ENCODE measurements at regions not wholly inside any gene's neighbourhood (a gene's known extent, or its start where the extent isn't known, plus 50 kb on each side); places are given as distances from the start of the nearest gene placed in this dataset.

DNA sequence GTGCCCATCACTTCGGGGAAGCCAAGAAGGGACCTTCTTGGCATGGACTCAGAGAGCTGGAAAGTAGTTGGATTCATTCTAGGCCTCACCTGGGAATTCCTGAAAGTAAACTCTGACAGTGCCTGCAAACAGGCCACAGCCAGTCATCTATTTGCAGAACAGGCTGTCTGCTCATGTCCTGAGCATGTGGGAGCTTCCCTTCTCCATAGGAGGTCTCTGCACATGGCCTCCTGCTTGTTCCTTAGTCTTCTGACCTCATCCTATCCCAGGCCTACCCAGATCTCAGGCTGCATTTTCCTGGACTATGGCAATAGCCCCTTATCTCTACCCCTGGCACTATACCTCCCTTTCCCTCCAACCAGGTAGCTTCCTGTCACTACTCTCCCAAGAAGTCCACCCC lies 67.2 kb upstream of the FSTL4 start:
- TF ChIP-seq, protein P1, sequence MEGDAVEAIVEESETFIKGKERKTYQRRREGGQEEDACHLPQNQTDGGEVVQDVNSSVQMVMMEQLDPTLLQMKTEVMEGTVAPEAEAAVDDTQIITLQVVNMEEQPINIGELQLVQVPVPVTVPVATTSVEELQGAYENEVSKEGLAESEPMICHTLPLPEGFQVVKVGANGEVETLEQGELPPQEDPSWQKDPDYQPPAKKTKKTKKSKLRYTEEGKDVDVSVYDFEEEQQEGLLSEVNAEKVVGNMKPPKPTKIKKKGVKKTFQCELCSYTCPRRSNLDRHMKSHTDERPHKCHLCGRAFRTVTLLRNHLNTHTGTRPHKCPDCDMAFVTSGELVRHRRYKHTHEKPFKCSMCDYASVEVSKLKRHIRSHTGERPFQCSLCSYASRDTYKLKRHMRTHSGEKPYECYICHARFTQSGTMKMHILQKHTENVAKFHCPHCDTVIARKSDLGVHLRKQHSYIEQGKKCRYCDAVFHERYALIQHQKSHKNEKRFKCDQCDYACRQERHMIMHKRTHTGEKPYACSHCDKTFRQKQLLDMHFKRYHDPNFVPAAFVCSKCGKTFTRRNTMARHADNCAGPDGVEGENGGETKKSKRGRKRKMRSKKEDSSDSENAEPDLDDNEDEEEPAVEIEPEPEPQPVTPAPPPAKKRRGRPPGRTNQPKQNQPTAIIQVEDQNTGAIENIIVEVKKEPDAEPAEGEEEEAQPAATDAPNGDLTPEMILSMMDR (IDR thresholded peaks at IDR 0.05), result no peak
- TF ChIP-seq POLR2A (IDR thresholded peaks at IDR 0.05), result no peak

Measured in thyroid gland (tissue), 4 donors.